PC-3 (cell line): ENCODE measurements at regions not wholly inside any gene's neighbourhood (a gene's known extent, or its start where the extent isn't known, plus 50 kb on each side); places are given as distances from the start of the nearest gene placed in this dataset.

ENCODE experiments used
- ATAC-seq: fragments of 200-7000 bp; cut with Tn5 transposase; 2 replicates; pipeline ENCODE4 v1.9.1; 2020; ENCODE audit warnings: mild to moderate bottlenecking, moderate library complexity
- BruUV-seq: library from RNA; stranded (reverse); fragments of 400-500 nt; replicated peaks from 2 replicates; lab custom pipeline; 2021; lab: Mats Ljungman, UMichigan
- CTCF ChIA-PET: fragments of 300-600 bp; sonication (Branson Sonifier 250); formaldehyde crosslinking; loops from one replicate; lab custom pipeline; 2022; ENCODE audit warnings: antibody characterized with exemption; lab: Charles Lee
- POLR2A ChIA-PET: fragments of 300-600 bp; sonication (Branson Sonifier 250); formaldehyde crosslinking; loops from one replicate; lab custom pipeline; 2022; ENCODE audit warnings: antibody characterized with exemption; ENCODE audit not compliant: unreplicated experiment; lab: Charles Lee
- DNase-seq: peaks from one replicate; pipeline ENCODE4 v3.0.0-alpha.2; 2015
- H2AFZ ChIP-seq: fragments of 300-600 bp; sonication (generic); 2 replicates; pipeline ENCODE4 v1.6.0; 2016; ENCODE audit warnings: antibody characterized with exemption, low read length
- H3F3A ChIP-seq: fragments of 300-600 bp; sonication (generic); one replicate; pipeline ENCODE4 v1.6.0; 2017; ENCODE audit warnings: antibody characterized with exemption, low read length, control low read depth, mild to moderate bottlenecking; ENCODE audit not compliant: unreplicated experiment
- H3K27ac ChIP-seq: fragments of 300-600 bp; sonication (generic); 2 replicates; pipeline ENCODE4 v1.5.1; 2016; ENCODE audit warnings: mild to moderate bottlenecking, low read length
- H3K27me3 ChIP-seq: fragments of 300-600 bp; sonication (generic); 2 replicates; pipeline ENCODE4 v1.6.1; 2016; ENCODE audit warnings: low read length, mixed read lengths
- H3K36me3 ChIP-seq: fragments of 300-600 bp; sonication (generic); 2 replicates; pipeline ENCODE4 v1.6.1; 2016; ENCODE audit warnings: low read depth, mixed run types, low read length, mixed read lengths
- H3K4me1 ChIP-seq: fragments of 300-600 bp; sonication (generic); 2 replicates; pipeline ENCODE4 v1.5.1; 2016; ENCODE audit warnings: low read length; ENCODE audit not compliant: insufficient read depth
- H3K4me2 ChIP-seq: fragments of 300-600 bp; sonication (generic); 2 replicates; pipeline ENCODE4 v1.6.0; 2016; ENCODE audit warnings: low read length
- H3K4me3 ChIP-seq: fragments of 300-600 bp; sonication (generic); 2 replicates; pipeline ENCODE4 v1.5.1; 2016; ENCODE audit warnings: mild to moderate bottlenecking, low read length, mixed read lengths
- H3K79me2 ChIP-seq: fragments of 300-600 bp; sonication (generic); 2 replicates; pipeline ENCODE4 v1.6.1; 2017; ENCODE audit warnings: low read length, mixed read lengths
- H3K9ac ChIP-seq: fragments of 300-600 bp; sonication (generic); 2 replicates; pipeline ENCODE4 v1.6.0; 2016; ENCODE audit warnings: mild to moderate bottlenecking, low read length
- H3K9me2 ChIP-seq: fragments of 300-600 bp; sonication (generic); replicated peaks from 2 replicates; pipeline ENCODE4 v1.6.1; 2016; ENCODE audit warnings: mixed run types, low read length, mixed read lengths
- H3K9me3 ChIP-seq: fragments of 300-600 bp; sonication (generic); 2 replicates; pipeline ENCODE4 v1.6.1; 2016; ENCODE audit warnings: low read length, mixed read lengths
- H4K20me1 ChIP-seq: fragments of 300-600 bp; sonication (generic); 2 replicates; pipeline ENCODE4 v1.6.1; 2016; ENCODE audit warnings: low read length, mixed read lengths
- EZH2 ChIP-seq: fragments of 300-600 bp; sonication (generic); IDR thresholded peaks from one replicate; pipeline ENCODE4 v1.6.1; 2017; ENCODE audit warnings: antibody characterized with exemption, mild to moderate bottlenecking, low read length; ENCODE audit not compliant: unreplicated experiment
- EZH2phosphoT487 ChIP-seq: fragments of 300-600 bp; sonication (generic); IDR thresholded peaks from 2 replicates; pipeline ENCODE4 v1.6.1; 2018; ENCODE audit warnings: mild to moderate bottlenecking, antibody characterized with exemption, low read length, borderline replicate concordance
- intact Hi-C: fragments of 100-400 bp; cut with micrococcal nuclease; formaldehyde crosslinking; loops from 2 replicates; pipeline ENCODE4 v1.9.0; 2023
- TF ChIP-seq, protein P1 (sequence below): fragments of 300-600 bp; sonication (generic); conservative IDR thresholded peaks from 2 replicates; pipeline ENCODE4 v1.5.1; 2017; ENCODE audit warnings: antibody characterized with exemption, low read depth, mild to moderate bottlenecking, low read length

DNA sequence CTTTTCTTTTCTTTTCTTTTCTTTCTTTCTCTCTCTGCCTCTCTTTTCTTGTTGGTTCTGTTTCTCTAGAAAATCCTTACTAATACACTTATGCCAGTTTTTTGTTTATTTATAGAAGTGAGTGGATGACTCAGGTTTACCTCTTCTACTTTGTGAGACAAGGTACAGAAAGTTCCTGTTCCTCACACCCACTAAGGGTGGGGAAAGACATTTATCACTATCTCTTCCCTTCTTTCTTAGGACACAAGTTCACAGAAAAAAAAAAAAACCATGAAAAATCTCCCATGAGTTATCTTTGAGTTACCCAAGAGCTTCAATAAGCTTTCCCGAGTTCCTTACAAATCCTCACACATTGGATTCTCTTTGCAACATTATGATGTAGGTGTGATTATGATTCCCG lies 60.9 kb upstream of the CD180 start:
- Histone ChIP-seq H3K9me3 (no peaks in the 10 kb centered on the region), H3K27me3 (no peaks in the 10 kb centered on the region), H3K9ac (no peak overlapping the region), H4K20me1 (no peaks in the 10 kb centered on the region), H3K79me2 (no peaks in the 10 kb centered on the region), H3K4me3 (no peak overlapping the region), H2AFZ (no peak overlapping the region), H3F3A (no peaks in the 10 kb centered on the region), H3K4me2 (no peak overlapping the region), H3K27ac (no peak overlapping the region), H3K9me2 (no peaks in the 10 kb centered on the region), H3K4me1 (no peaks in the 10 kb centered on the region; the same call in 1 of the 2 replicates), H3K36me3 (no peaks in the 10 kb centered on the region)
- ChIA-PET CTCF (no interaction called here), POLR2A (no interaction called here)
- DNase-seq: peak; percentile 7
- TF ChIP-seq, protein P1, sequence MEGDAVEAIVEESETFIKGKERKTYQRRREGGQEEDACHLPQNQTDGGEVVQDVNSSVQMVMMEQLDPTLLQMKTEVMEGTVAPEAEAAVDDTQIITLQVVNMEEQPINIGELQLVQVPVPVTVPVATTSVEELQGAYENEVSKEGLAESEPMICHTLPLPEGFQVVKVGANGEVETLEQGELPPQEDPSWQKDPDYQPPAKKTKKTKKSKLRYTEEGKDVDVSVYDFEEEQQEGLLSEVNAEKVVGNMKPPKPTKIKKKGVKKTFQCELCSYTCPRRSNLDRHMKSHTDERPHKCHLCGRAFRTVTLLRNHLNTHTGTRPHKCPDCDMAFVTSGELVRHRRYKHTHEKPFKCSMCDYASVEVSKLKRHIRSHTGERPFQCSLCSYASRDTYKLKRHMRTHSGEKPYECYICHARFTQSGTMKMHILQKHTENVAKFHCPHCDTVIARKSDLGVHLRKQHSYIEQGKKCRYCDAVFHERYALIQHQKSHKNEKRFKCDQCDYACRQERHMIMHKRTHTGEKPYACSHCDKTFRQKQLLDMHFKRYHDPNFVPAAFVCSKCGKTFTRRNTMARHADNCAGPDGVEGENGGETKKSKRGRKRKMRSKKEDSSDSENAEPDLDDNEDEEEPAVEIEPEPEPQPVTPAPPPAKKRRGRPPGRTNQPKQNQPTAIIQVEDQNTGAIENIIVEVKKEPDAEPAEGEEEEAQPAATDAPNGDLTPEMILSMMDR: no peak
- TF ChIP-seq EZH2phosphoT487 (no peak), EZH2 (no peak)
- intact Hi-C loops: no loop called here
- ATAC-seq: peak; percentile 46
- no TSS peak for BruUV-seq

DNA sequence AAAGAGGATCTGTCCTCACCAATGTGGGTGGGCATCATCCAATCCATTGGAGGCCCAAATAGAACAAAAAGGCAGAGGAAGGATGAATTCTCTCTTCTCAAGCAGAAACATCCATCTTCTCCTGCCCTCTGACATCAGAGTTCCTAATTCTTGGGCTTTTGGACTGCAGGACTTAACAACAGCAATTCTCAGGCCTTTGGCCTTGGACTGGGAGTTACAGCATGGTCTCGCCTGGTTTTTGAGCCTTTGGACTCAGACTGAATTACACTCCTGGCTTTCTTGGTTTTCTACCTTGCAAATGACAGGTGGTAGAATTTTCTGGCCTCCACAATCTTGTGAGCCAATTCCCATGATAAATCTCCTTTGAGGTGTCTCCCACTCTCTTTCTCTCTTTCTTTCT lies 60.5 kb upstream of the CD180 start:
- DNase-seq (no peak), ATAC-seq (no peak)
- Histone ChIP-seq H3K27ac (no peak overlapping the region), H3K4me3 (no peak overlapping the region), H3K36me3 (no peaks in the 10 kb centered on the region), H3K4me2 (no peak overlapping the region), H3K9me2 (no peaks in the 10 kb centered on the region), H3K79me2 (no peaks in the 10 kb centered on the region), H3K9me3 (no peaks in the 10 kb centered on the region), H3F3A (no peaks in the 10 kb centered on the region), H3K4me1 (no peaks in the 10 kb centered on the region; the same call in 1 of the 2 replicates), H2AFZ (no peak overlapping the region), H3K27me3 (no peaks in the 10 kb centered on the region), H4K20me1 (no peaks in the 10 kb centered on the region), H3K9ac (no peak overlapping the region)
- TF ChIP-seq, protein P1: no peak
- no TSS peak for BruUV-seq
- intact Hi-C loops: no loop called here
- POLR2A ChIA-PET: no interaction called here
- CTCF ChIA-PET: no interaction called here

DNA sequence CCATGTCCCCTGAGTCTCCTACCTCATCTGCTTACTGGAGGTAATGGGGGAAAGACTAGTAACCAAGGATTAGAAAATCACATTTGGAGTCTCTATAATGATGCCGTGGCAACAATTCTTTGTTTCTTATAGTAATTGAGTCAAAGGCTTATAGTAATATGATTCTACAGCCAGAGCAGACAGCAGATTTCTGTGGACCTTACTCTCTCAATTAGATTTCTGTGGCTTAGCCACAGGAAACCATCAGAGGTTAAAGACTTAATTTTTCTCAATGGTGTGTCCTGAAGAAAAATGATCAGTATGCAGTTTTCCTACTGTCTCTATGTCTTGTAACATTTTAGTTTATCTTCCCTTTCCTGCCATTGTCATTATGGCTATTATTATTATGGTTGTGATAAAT lies 59.3 kb upstream of the CD180 start:
- H3K9ac ChIP-seq: no peak overlapping the region
- no peak overlapping the region for H3K4me3 ChIP-seq
- no peak overlapping the region for H3K27ac ChIP-seq
- no peaks in the 10 kb centered on the region for H4K20me1 ChIP-seq
- no peaks in the 10 kb centered on the region for H3K9me3 ChIP-seq
- CTCF ChIA-PET: no interaction called here
- no peak for DNase-seq
- H3K4me1 ChIP-seq: no peaks in the 10 kb centered on the region; the same call in 1 of the 2 replicates
- POLR2A ChIA-PET: no interaction called here
- intact Hi-C loops: no loop called here
- H3K27me3 ChIP-seq: no peaks in the 10 kb centered on the region
- BruUV-seq: no TSS peak
- H3K9me2 ChIP-seq: no peaks in the 10 kb centered on the region
- TF ChIP-seq, protein P1: no peak
- TF ChIP-seq EZH2 (no peak), EZH2phosphoT487 (no peak)
- H3K4me2 ChIP-seq: no peak overlapping the region
- ATAC-seq: no peak
- no peaks in the 10 kb centered on the region for H3K79me2 ChIP-seq
- H3K36me3 ChIP-seq: no peaks in the 10 kb centered on the region
- no peak overlapping the region for H2AFZ ChIP-seq
- H3F3A ChIP-seq: no peaks in the 10 kb centered on the region
